H1 (cell line): ENCODE measurements at regions not wholly inside any gene's neighbourhood (a gene's known extent, or its start where the extent isn't known, plus 50 kb on each side); places are given as distances from the start of the nearest gene placed in this dataset.

Source experiments
- CTCF ChIA-PET: fragments of 300-600 bp; sonication (Branson Sonifier 250); formaldehyde crosslinking; loops from one replicate; lab custom pipeline; 2021; ENCODE audit not compliant: partially characterized antibody; lab: Charles Lee
- POLR2A ChIA-PET: fragments of 300-600 bp; sonication (Branson Sonifier 250); formaldehyde crosslinking; loops from one replicate; lab custom pipeline; 2021; ENCODE audit warnings: inconsistent platforms; ENCODE audit not compliant: partially characterized antibody; lab: Charles Lee
- DNase-seq, 2 experiments: peaks; one replicate each; pipeline versions ENCODE4 v3.0.0 to v3.0.0-alpha.2; 2010 to 2022; ENCODE audit warnings: low spot score in 2 of 2, low read depth in 1 of 2, mixed read lengths in 1 of 2
- FAIRE-seq: peaks from 2 replicates; lab custom pipeline; 2011; peaks lifted over from hg19 to GRCh38; lab: Jason Lieb, UNC
- H2AFZ ChIP-seq: 2 replicates; pipeline ENCODE4 v1.8.1; 2012; ENCODE audit warnings: low read length, inconsistent platforms
- H2AK5ac ChIP-seq: 2 replicates; pipeline ENCODE4 v1.6.1; 2013; ENCODE audit warnings: low read depth, low read length
- H2BK120ac ChIP-seq: replicated peaks from 2 replicates; pipeline ENCODE3; 2013; ENCODE audit warnings: low read depth, low read length, inconsistent platforms
- H2BK12ac ChIP-seq: 2 replicates; pipeline ENCODE4 v1.6.1; 2013; ENCODE audit warnings: low read depth, low read length
- H2BK15ac ChIP-seq: 2 replicates; pipeline ENCODE4 v1.6.1; 2013; ENCODE audit warnings: low read length
- H2BK20ac ChIP-seq: 2 replicates; pipeline ENCODE4 v1.6.1; 2013; ENCODE audit warnings: low read length
- H2BK5ac ChIP-seq: 2 replicates; pipeline ENCODE4 v1.6.1; 2013; ENCODE audit warnings: low read depth, low read length
- H3K14ac ChIP-seq: 2 replicates; pipeline ENCODE4 v1.6.1; 2013; ENCODE audit warnings: inconsistent platforms; ENCODE audit not compliant: insufficient read length
- H3K18ac ChIP-seq: 2 replicates; pipeline ENCODE4 v1.6.1; 2013; ENCODE audit warnings: low read length; ENCODE audit errors: extremely low read depth
- H3K23ac ChIP-seq: 2 replicates; pipeline ENCODE4 v1.6.1; 2013; ENCODE audit warnings: inconsistent platforms; ENCODE audit not compliant: insufficient read length
- H3K23me2 ChIP-seq: 2 replicates; pipeline ENCODE4 v1.6.1; 2013; ENCODE audit warnings: low read depth, low read length
- H3K27ac ChIP-seq: 2 replicates; pipeline ENCODE4 v1.6.1; 2011; ENCODE audit warnings: low read depth, low read length, inconsistent platforms
- H3K27me3 ChIP-seq, 4 experiments: replicated peaks in 1 of 4; 1 replicate in 1 of 4; 2 replicates in 3 of 4; pipeline versions ENCODE4 v1.6.1 to v1.8.1; 2011 to 2013; ENCODE audit warnings: low read length in 3 of 4, mild to moderate bottlenecking in 3 of 4, inconsistent platforms in 2 of 4, mixed read lengths in 2 of 4, moderate library complexity in 1 of 4; ENCODE audit not compliant: control insufficient read depth in 3 of 4, insufficient read depth in 3 of 4; ENCODE audit errors: extremely low read depth in 1 of 4
- H3K36me3 ChIP-seq, 4 experiments: 2 replicates each; pipeline versions ENCODE4 v1.6.1 to v1.8.1; 2011 to 2013; ENCODE audit warnings: mild to moderate bottlenecking in 4 of 4, low read length in 3 of 4, moderate library complexity in 2 of 4, control low read depth in 1 of 4, inconsistent platforms in 1 of 4; ENCODE audit not compliant: insufficient read depth in 4 of 4, control insufficient read depth in 2 of 4
- H3K4ac ChIP-seq: replicated peaks from 2 replicates; pipeline ENCODE3; 2013; ENCODE audit warnings: low read length, low read depth, mixed read lengths, inconsistent platforms; ENCODE audit not compliant: insufficient read length
- H3K4me1 ChIP-seq, 4 experiments: replicated peaks in 1 of 4; 1 replicate in 1 of 4; 2 replicates in 3 of 4; pipeline versions ENCODE4 v1.6.1 to v1.8.1; 2011 to 2013; ENCODE audit warnings: low read length in 3 of 4, inconsistent platforms in 2 of 4, mixed read lengths in 1 of 4; ENCODE audit not compliant: insufficient read depth in 4 of 4, control insufficient read depth in 3 of 4
- H3K4me2 ChIP-seq, 2 experiments: 2 replicates each; pipeline versions ENCODE4 v1.6.1 to v1.8.1; 2011 to 2013; ENCODE audit warnings: low read depth in 2 of 2, low read length in 2 of 2, control low read depth in 1 of 2, inconsistent platforms in 1 of 2, mild to moderate bottlenecking in 1 of 2; ENCODE audit not compliant: insufficient read depth in 1 of 2
- H3K4me3 ChIP-seq, 4 experiments: fragments of 200-600, 300-600 bp in 1 of 4; sonication (generic), shearing (Covaris generic), sonication (Bioruptor Twin) in 1 of 4; 2 replicates each; pipeline versions ENCODE4 v1.5.1 to v1.8.1; 2011 to 2016; ENCODE audit warnings: low read length in 4 of 4, low read depth in 3 of 4, control low read depth in 2 of 4, inconsistent platforms in 2 of 4, mild to moderate bottlenecking in 2 of 4, mixed read lengths in 1 of 4, moderate library complexity in 1 of 4; ENCODE audit not compliant: insufficient read depth in 2 of 4; ENCODE audit errors: extremely low read depth in 1 of 4
- H3K56ac ChIP-seq: replicated peaks from 2 replicates; pipeline ENCODE3; 2013; ENCODE audit warnings: low read depth, mild to moderate bottlenecking, mixed read lengths, low read length, inconsistent platforms; ENCODE audit not compliant: insufficient read length
- H3K79me1 ChIP-seq: 2 replicates; pipeline ENCODE4 v1.6.1; 2013; ENCODE audit warnings: low read depth, low read length, control low read depth
- H3K79me2 ChIP-seq, 2 experiments: 2 replicates each; pipeline versions ENCODE4 v1.6.1 to v1.8.1; 2012 to 2013; ENCODE audit warnings: low read length in 2 of 2, mild to moderate bottlenecking in 2 of 2, inconsistent platforms in 1 of 2; ENCODE audit not compliant: insufficient read depth in 2 of 2, control insufficient read depth in 1 of 2
- H3K9ac ChIP-seq, 4 experiments: replicated peaks in 1 of 4; 1 replicate in 1 of 4; 2 replicates in 3 of 4; pipeline versions ENCODE4 v1.6.1 to v1.8.1; 2011 to 2013; ENCODE audit warnings: low read depth in 3 of 4, low read length in 3 of 4, control low read depth in 2 of 4, mild to moderate bottlenecking in 2 of 4, moderate library complexity in 2 of 4, inconsistent platforms in 1 of 4; ENCODE audit errors: extremely low read depth in 1 of 4
- H3K9me3 ChIP-seq, 2 experiments: 2 replicates each; pipeline versions ENCODE4 v1.6.1 to v1.8.1; 2012 to 2013; ENCODE audit warnings: mild to moderate bottlenecking in 2 of 2, moderate library complexity in 2 of 2, control low read depth in 1 of 2, inconsistent platforms in 1 of 2, low read depth in 1 of 2, low read length in 1 of 2, mixed read lengths in 1 of 2; ENCODE audit not compliant: insufficient read depth in 2 of 2
- H4K20me1 ChIP-seq, 2 experiments: replicated peaks in 1 of 2; 2 replicates each; pipeline versions ENCODE3 to v1.8.1; 2011 to 2013; ENCODE audit warnings: inconsistent platforms in 2 of 2, low read length in 2 of 2, mild to moderate bottlenecking in 1 of 2; ENCODE audit not compliant: insufficient read depth in 2 of 2, control insufficient read depth in 1 of 2
- H4K5ac ChIP-seq: 2 replicates; pipeline ENCODE4 v1.6.1; 2013; ENCODE audit warnings: low read length, low read depth, mixed read lengths, inconsistent platforms; ENCODE audit not compliant: insufficient read length
- H4K8ac ChIP-seq: 2 replicates; pipeline ENCODE4 v1.8.0; 2013; ENCODE audit warnings: mild to moderate bottlenecking, moderate library complexity, low read length, inconsistent platforms; ENCODE audit not compliant: insufficient read depth; ENCODE audit errors: extremely low read depth
- H4K91ac ChIP-seq: replicated peaks from 2 replicates; pipeline ENCODE3; 2013; ENCODE audit warnings: low read length, mixed read lengths, inconsistent platforms; ENCODE audit not compliant: insufficient read length
- BCL11A ChIP-seq, 2 experiments: IDR thresholded peaks; one replicate each; pipeline ENCODE4 v1.6.1; 2011; ENCODE audit warnings: low read depth in 2 of 2, low read length in 2 of 2, mild to moderate bottlenecking in 2 of 2
- CBX5 ChIP-seq: fragments of 300-800, 300-1000 bp; sonication (generic); IDR thresholded peaks from 2 replicates; pipeline ENCODE4 v1.7.1; 2016; ENCODE audit warnings: antibody characterized with exemption, low read length, low read depth
- GABPA ChIP-seq: IDR thresholded peaks from 2 replicates; pipeline ENCODE4 v1.6.1; 2011; ENCODE audit warnings: mild to moderate bottlenecking, low read length, moderate library complexity, borderline replicate concordance; ENCODE audit not compliant: insufficient read depth
- POLR2A ChIP-seq, 2 experiments: IDR thresholded peaks; 1 replicate in 1 of 2; 2 replicates in 1 of 2; pipeline ENCODE4 v1.6.1; 2011; ENCODE audit warnings: low read depth in 2 of 2, low read length in 2 of 2, mild to moderate bottlenecking in 2 of 2; ENCODE audit errors: control extremely low read depth in 1 of 2
- SP2 ChIP-seq: IDR thresholded peaks from 2 replicates; pipeline ENCODE4 v1.6.1; 2012; ENCODE audit warnings: mild to moderate bottlenecking, low read length, inconsistent platforms
- SUZ12 ChIP-seq: fragments of 200-600 bp; sonication (generic); IDR thresholded peaks from 2 replicates; pipeline ENCODE4 v1.6.1; 2012; ENCODE audit warnings: mild to moderate bottlenecking, inconsistent platforms, low read length, moderate library complexity, mixed read lengths
- TAF7 ChIP-seq: optimal IDR thresholded peaks from 2 replicates; pipeline ENCODE3; 2011; ENCODE audit warnings: low read depth, mild to moderate bottlenecking, inconsistent platforms, low read length, moderate library complexity, borderline replicate concordance
- TCF12 ChIP-seq: IDR thresholded peaks from 2 replicates; pipeline ENCODE4 v1.6.1; 2011; ENCODE audit warnings: low read depth, mild to moderate bottlenecking, low read length
- TEAD4 ChIP-seq: IDR thresholded peaks from 2 replicates; pipeline ENCODE4 v1.6.1; 2012; ENCODE audit warnings: low read depth, low read length, inconsistent platforms, mixed read lengths
- WGBS, 2 experiments: shearing (Covaris generic) in 1 of 2; methylation state at CpG; one replicate each; pipeline versions ENCODE4 v1.1.6 to v1.1.7; 2013 to 2015; ENCODE audit warnings: low lambda C conversion rate in 2 of 2, mixed read lengths in 2 of 2, inconsistent platforms in 1 of 2, low coverage in 1 of 2, missing lambda C conversion rate in 1 of 2; ENCODE audit not compliant: insufficient replicate concordance in 2 of 2, insufficient coverage in 1 of 2, insufficient read length in 1 of 2; ENCODE audit errors: extremely low coverage in 1 of 2, missing lambda C conversion rate in 1 of 2; 5-methylcytosine and 5-hydroxymethylcytosine counted together
- TF ChIP-seq, protein P1 (sequence below): IDR thresholded peaks from 2 replicates; pipeline ENCODE4 v1.6.1; 2012; ENCODE audit warnings: low read length, inconsistent platforms
- TF ChIP-seq, protein P2 (sequence below), 3 experiments: IDR thresholded peaks; 1 replicate in 2 of 3; 2 replicates in 1 of 3; pipeline versions ENCODE4 v1.5.1 to v1.6.1; 2011; ENCODE audit warnings: low read length in 3 of 3, mild to moderate bottlenecking in 3 of 3, inconsistent platforms in 2 of 3, low read depth in 1 of 3, moderate library complexity in 1 of 3; ENCODE audit not compliant: insufficient read depth in 1 of 3; ENCODE audit errors: control extremely low read depth in 1 of 3

DNA sequence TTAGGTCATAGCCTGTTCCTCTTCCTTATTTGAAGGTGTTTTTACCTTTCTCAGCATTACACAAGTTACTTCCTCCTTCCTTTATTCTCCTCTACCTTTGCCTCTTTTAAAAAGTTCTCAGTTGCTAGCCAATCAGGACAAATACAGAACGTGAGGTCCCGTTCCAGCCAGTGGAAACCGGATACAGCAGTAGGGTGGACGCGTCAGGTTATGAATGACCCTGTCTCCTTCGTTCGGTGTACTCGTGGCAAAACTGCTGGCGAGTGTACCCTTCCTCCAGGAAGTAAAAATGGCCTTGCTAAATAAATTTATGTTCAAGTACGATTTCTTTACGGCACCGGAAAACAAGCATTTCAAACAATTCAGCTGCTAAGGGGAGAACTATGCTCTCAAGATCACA lies 77.0 kb upstream of the MLN start:
- H2BK12ac ChIP-seq: no peak overlapping the region
- 87% methylated on average over 12 of the region's 12 CpGs; no CpG with 5 or more reads in 1 of the 2 experiments for WGBS, 2 experiments
- TF ChIP-seq SP2 (no peak), GABPA (no peak), TCF12 (no peak), POLR2A (IDR thresholded peaks at IDR 0.05; ENCODE audit: control extremely low read depth in 1 of 2, low read depth in 2 of 2, low read length in 2 of 2) (no peak), TAF7 (no peak), BCL11A (IDR thresholded peaks at IDR 0.05; ENCODE audit: low read depth in 2 of 2, low read length in 2 of 2) (no peak), TEAD4 (no peak), CBX5 (no peak), SUZ12 (no peak)
- TF ChIP-seq, protein P1, sequence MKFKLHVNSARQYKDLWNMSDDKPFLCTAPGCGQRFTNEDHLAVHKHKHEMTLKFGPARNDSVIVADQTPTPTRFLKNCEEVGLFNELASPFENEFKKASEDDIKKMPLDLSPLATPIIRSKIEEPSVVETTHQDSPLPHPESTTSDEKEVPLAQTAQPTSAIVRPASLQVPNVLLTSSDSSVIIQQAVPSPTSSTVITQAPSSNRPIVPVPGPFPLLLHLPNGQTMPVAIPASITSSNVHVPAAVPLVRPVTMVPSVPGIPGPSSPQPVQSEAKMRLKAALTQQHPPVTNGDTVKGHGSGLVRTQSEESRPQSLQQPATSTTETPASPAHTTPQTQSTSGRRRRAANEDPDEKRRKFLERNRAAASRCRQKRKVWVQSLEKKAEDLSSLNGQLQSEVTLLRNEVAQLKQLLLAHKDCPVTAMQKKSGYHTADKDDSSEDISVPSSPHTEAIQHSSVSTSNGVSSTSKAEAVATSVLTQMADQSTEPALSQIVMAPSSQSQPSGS: no peak
- TF ChIP-seq, protein P2, sequence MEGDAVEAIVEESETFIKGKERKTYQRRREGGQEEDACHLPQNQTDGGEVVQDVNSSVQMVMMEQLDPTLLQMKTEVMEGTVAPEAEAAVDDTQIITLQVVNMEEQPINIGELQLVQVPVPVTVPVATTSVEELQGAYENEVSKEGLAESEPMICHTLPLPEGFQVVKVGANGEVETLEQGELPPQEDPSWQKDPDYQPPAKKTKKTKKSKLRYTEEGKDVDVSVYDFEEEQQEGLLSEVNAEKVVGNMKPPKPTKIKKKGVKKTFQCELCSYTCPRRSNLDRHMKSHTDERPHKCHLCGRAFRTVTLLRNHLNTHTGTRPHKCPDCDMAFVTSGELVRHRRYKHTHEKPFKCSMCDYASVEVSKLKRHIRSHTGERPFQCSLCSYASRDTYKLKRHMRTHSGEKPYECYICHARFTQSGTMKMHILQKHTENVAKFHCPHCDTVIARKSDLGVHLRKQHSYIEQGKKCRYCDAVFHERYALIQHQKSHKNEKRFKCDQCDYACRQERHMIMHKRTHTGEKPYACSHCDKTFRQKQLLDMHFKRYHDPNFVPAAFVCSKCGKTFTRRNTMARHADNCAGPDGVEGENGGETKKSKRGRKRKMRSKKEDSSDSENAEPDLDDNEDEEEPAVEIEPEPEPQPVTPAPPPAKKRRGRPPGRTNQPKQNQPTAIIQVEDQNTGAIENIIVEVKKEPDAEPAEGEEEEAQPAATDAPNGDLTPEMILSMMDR (IDR thresholded peaks at IDR 0.05; ENCODE audit: control extremely low read depth in 1 of 3, insufficient read depth in 1 of 3, low read depth in 1 of 3, low read length in 3 of 3): no peak

More for the DNA sequence above, 77.0 kb upstream of the MLN start:
- Histone ChIP-seq H3K23me2 (no peaks in the 10 kb centered on the region), H3K4ac (no peak overlapping the region), H2BK5ac (no peak overlapping the region), H2BK15ac (no peak overlapping the region), H3K27me3 (no peaks in the 10 kb centered on the region), H3K79me2 (no peaks in the 10 kb centered on the region), H2BK120ac (no peak overlapping the region), H3K18ac (no peak overlapping the region), H2AFZ (no peak overlapping the region), H4K91ac (no peak overlapping the region), H3K23ac (no peak overlapping the region), H3K9me3 (no peaks in the 10 kb centered on the region), H4K8ac (no peak overlapping the region), H3K4me3 (no peak overlapping the region), H3K36me3 (no peaks in the 10 kb centered on the region), H3K4me1 (peaks cover 0 to 7% (median 0%) of the 10 kb centered on the region in 4 experiments; a peak in 3 of 7 replicates), H3K79me1 (no peaks in the 10 kb centered on the region), H3K4me2 (no peak overlapping the region), H2BK20ac (no peak overlapping the region), H2AK5ac (no peak overlapping the region), H3K56ac (no peak overlapping the region), H4K5ac (no peak overlapping the region), H3K27ac (no peak overlapping the region), H4K20me1 (no peaks in the 10 kb centered on the region), H3K14ac (no peak overlapping the region), H3K9ac (no peak overlapping the region)
- ChIA-PET CTCF (interaction anchor here (1.1 to 1.3 kb wide), 3 partner anchors 12 to 111 kb away, joined by 4 read pairs; no protein-coding TSS in a partner anchor), POLR2A (interaction anchor here (0.9 to 1.4 kb wide), 2 partner anchors 11 to 69 kb away, joined by 3 read pairs; no protein-coding TSS in a partner anchor)
- FAIRE-seq (no peak), DNase-seq (no peak)
